GM21360 (cell line): ENCODE measurements at regions not wholly inside any gene's neighbourhood (a gene's known extent, or its start where the extent isn't known, plus 50 kb on each side); places are given as distances from the start of the nearest gene placed in this dataset.
"Not testable (repeated sequence)": the region's sequence is repeated elsewhere in the genome, so short reads cannot be mapped to it uniquely, and the experiment has no call there.

Source experiments
- ATAC-seq: cut with Tn5 transposase; IDR thresholded peaks from one replicate; pipeline ENCODE4 v1.9.1; 2021; ENCODE audit warnings: mild to moderate bottlenecking, moderate library complexity; ENCODE audit not compliant: unreplicated experiment

GRCh38 chr5:142222225-142222865 is 102.5 kb downstream of the SPRY4 start:
- no peak for ATAC-seq

- ATAC-seq = no peak
Measured at GRCh38 chr5:142221091-142221860, 103.5 kb downstream of the SPRY4 start.

GRCh38 chr5:142219146-142219545 is 105.7 kb downstream of the SPRY4 start:
- ATAC-seq = no peak

- ATAC-seq = no peak
Measured at GRCh38 chr5:142216931-142217330, 107.9 kb downstream of the SPRY4 start.

- ATAC-seq = no peak
Measured at GRCh38 chr5:142215915-142216681, 107.5 kb downstream of the NDFIP1 start.

- no peak for ATAC-seq
Measured at GRCh38 chr5:142213077-142213476, 104.5 kb downstream of the NDFIP1 start.

- ATAC-seq = no peak
Measured at GRCh38 chr5:142211918-142212317, 103.3 kb downstream of the NDFIP1 start.

GRCh38 chr5:142210864-142211412 is 102.4 kb downstream of the NDFIP1 start:
- ATAC-seq = no peak

- no peak for ATAC-seq
Measured at GRCh38 chr5:142210011-142210410, 101.4 kb downstream of the NDFIP1 start.

GRCh38 chr5:142208777-142209312 is 100.3 kb downstream of the NDFIP1 start:
- ATAC-seq = no peak

- ATAC-seq = not testable (repeated sequence)
Measured at GRCh38 chr5:142208244-142208643, 99.7 kb downstream of the NDFIP1 start.

- no peak for ATAC-seq
Measured at GRCh38 chr5:142206801-142207200, 98.2 kb downstream of the NDFIP1 start.

- no peak for ATAC-seq
Measured at GRCh38 chr5:142204219-142204618, 95.6 kb downstream of the NDFIP1 start.
